ENCODE measurements at regions not wholly inside any gene's neighbourhood (a gene's known extent, or its start where the extent isn't known, plus 50 kb on each side); places are given as distances from the start of the nearest gene placed in this dataset.
A peak's percentile ranks its signal among the peaks of the same experiment; 100 is the strongest.
"Not testable (repeated sequence)": the region's sequence is repeated elsewhere in the genome, so short reads cannot be mapped to it uniquely, and the experiment has no call there.

DNA sequence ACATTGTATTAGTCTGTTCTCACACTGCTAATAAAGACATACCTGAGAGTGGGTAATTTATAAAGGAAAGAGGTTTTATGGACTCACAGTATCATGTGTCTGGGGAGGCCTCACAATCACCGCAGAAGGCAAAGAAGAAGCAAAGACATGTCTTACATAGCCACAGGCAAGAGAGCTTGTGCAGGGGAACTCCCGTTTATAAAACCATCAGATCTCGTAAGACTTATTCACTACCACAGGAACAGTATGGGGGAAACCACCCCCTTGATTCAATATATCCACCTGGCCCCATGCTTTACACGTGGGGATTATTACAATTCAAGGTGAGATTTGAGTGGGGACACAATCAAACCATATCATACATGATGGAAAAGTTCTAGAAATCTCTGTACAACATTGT, 165.3 kb downstream of the OR2B2 start:
- BruUV-seq (replicated peaks); ATAC-seq; H3K9me3 ChIP-seq (ENCODE audit: low read length); in situ Hi-C loops (cut with HindIII; ENCODE audit: extremely low pct_ligation_motif_present, low pct_unique_long_range_greater_than_20kb); H3K4me2 ChIP-seq (ENCODE audit: low read depth, low read length); FAIRE-seq; H3K9ac ChIP-seq (ENCODE audit: insufficient read depth, low read depth, low read length); CTCF ChIA-PET (ENCODE audit: low intra/inter-chr PET ratio, low total read pairs); H3K27ac ChIP-seq (ENCODE audit: extremely low read length, insufficient read depth, low read length); H4K20me1 ChIP-seq (ENCODE audit: insufficient read depth, low read length); H2AFZ ChIP-seq (ENCODE audit: low read length); DNase-seq (ENCODE audit: low spot score); H3K27me3 ChIP-seq (ENCODE audit: control insufficient read depth in 1 of 2, insufficient read depth in 2 of 2, low read length in 2 of 2); H3K4me3 ChIP-seq (replicated peaks in 1 of 3; ENCODE audit: insufficient read depth in 1 of 3, low read depth in 2 of 3, low read length in 3 of 3); H3K79me2 ChIP-seq (ENCODE audit: insufficient read depth, low read length); H3K36me3 ChIP-seq (replicated peaks in 1 of 2; ENCODE audit: control insufficient read depth in 1 of 2, insufficient read depth in 2 of 2, low read length in 2 of 2); intact Hi-C loops (cut with micrococcal nuclease; ENCODE audit: unreplicated experiment); POLR2A ChIA-PET: not testable (repeated sequence)
- peaks cover 18% of the 10 kb centered on the region for H3K4me1 ChIP-seq (ENCODE audit: insufficient read depth, low read length)
- WGBS (ENCODE audit: low lambda C conversion rate) = 11% methylated on average over 4 of the region's 4 CpGs

DNA sequence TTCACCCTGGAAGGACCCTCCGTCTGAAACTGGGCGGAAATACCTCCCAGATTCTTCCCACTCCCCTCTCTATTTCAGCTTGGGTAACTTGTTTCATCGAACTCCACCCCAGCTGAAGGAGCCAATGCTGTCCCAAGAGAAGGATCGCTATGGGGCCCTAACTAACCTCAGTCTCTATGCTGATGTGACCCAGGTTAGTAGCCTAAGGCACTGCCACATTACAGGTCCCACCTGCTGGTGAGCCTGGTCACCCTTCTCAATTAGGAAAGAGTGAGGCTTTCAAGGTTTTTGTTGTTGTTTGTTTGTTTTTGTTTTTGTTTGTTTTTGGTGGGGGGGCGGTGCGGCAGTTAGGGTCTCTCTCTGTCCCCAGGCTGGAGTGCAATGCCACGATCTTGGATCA, 168.4 kb downstream of the OR2B2 start:
- ChIA-PET CTCF (ENCODE audit: low intra/inter-chr PET ratio, low total read pairs) (no interaction called here), POLR2A (no interaction called here)
- Histone ChIP-seq H3K4me3 (replicated peaks in 1 of 3; ENCODE audit: insufficient read depth in 1 of 3, low read depth in 2 of 3, low read length in 3 of 3) (no peak overlapping the region), H3K27ac (ENCODE audit: extremely low read length, insufficient read depth, low read length) (no peak overlapping the region), H3K9ac (ENCODE audit: insufficient read depth, low read depth, low read length) (no peak overlapping the region), H4K20me1 (ENCODE audit: insufficient read depth, low read length) (no peaks in the 10 kb centered on the region), H2AFZ (ENCODE audit: low read length) (no peak overlapping the region), H3K27me3 (ENCODE audit: control insufficient read depth in 1 of 2, insufficient read depth in 2 of 2, low read length in 2 of 2) (no peaks in the 10 kb centered on the region; a peak in 1 of 5 replicates), H3K9me3 (ENCODE audit: low read length) (no peaks in the 10 kb centered on the region), H3K36me3 (replicated peaks in 1 of 2; ENCODE audit: control insufficient read depth in 1 of 2, insufficient read depth in 2 of 2, low read length in 2 of 2) (no peaks in the 10 kb centered on the region), H3K4me1 (ENCODE audit: insufficient read depth, low read length) (peaks cover 11% of the 10 kb centered on the region), H3K4me2 (ENCODE audit: low read depth, low read length) (no peak overlapping the region), H3K79me2 (ENCODE audit: insufficient read depth, low read length) (no peaks in the 10 kb centered on the region)
- no peak for FAIRE-seq
- peak; percentile 33; the same call in 1 of the 3 replicates for ATAC-seq
- BruUV-seq (replicated peaks) = no TSS peak
- WGBS (ENCODE audit: low lambda C conversion rate) = 47% methylated on average over 7 of the region's 7 CpGs
- no peak for DNase-seq (ENCODE audit: low spot score)
- intact Hi-C loops (cut with micrococcal nuclease; ENCODE audit: unreplicated experiment) = no loop called here
- in situ Hi-C loops (cut with HindIII; ENCODE audit: extremely low pct_ligation_motif_present, low pct_unique_long_range_greater_than_20kb) = no loop called here
- TF ChIP-seq, protein P1, sequence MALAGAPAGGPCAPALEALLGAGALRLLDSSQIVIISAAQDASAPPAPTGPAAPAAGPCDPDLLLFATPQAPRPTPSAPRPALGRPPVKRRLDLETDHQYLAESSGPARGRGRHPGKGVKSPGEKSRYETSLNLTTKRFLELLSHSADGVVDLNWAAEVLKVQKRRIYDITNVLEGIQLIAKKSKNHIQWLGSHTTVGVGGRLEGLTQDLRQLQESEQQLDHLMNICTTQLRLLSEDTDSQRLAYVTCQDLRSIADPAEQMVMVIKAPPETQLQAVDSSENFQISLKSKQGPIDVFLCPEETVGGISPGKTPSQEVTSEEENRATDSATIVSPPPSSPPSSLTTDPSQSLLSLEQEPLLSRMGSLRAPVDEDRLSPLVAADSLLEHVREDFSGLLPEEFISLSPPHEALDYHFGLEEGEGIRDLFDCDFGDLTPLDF (CRISPR knock-in tag; IDR thresholded peaks at IDR 0.05) = no peak
- no peak for TF ChIP-seq FLYWCH1 (CRISPR knock-in tag; IDR thresholded peaks at IDR 0.05)
- no peak for TF ChIP-seq RFX3 (CRISPR knock-in tag; IDR thresholded peaks at IDR 0.05)
- no peak for TF ChIP-seq ZFP36 (IDR thresholded peaks at IDR 0.05; ENCODE audit: borderline replicate concordance, low read depth, low read length, partially characterized antibody)
- TF ChIP-seq, protein P2, sequence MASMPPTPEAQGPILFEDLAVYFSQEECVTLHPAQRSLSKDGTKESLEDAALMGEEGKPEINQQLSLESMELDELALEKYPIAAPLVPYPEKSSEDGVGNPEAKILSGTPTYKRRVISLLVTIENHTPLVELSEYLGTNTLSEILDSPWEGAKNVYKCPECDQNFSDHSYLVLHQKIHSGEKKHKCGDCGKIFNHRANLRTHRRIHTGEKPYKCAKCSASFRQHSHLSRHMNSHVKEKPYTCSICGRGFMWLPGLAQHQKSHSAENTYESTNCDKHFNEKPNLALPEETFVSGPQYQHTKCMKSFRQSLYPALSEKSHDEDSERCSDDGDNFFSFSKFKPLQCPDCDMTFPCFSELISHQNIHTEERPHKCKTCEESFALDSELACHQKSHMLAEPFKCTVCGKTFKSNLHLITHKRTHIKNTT (CRISPR knock-in tag; IDR thresholded peaks at IDR 0.05) = no peak
- TF ChIP-seq DR1 (CRISPR knock-in tag; IDR thresholded peaks at IDR 0.05) = no peak
- TF ChIP-seq, protein P3, sequence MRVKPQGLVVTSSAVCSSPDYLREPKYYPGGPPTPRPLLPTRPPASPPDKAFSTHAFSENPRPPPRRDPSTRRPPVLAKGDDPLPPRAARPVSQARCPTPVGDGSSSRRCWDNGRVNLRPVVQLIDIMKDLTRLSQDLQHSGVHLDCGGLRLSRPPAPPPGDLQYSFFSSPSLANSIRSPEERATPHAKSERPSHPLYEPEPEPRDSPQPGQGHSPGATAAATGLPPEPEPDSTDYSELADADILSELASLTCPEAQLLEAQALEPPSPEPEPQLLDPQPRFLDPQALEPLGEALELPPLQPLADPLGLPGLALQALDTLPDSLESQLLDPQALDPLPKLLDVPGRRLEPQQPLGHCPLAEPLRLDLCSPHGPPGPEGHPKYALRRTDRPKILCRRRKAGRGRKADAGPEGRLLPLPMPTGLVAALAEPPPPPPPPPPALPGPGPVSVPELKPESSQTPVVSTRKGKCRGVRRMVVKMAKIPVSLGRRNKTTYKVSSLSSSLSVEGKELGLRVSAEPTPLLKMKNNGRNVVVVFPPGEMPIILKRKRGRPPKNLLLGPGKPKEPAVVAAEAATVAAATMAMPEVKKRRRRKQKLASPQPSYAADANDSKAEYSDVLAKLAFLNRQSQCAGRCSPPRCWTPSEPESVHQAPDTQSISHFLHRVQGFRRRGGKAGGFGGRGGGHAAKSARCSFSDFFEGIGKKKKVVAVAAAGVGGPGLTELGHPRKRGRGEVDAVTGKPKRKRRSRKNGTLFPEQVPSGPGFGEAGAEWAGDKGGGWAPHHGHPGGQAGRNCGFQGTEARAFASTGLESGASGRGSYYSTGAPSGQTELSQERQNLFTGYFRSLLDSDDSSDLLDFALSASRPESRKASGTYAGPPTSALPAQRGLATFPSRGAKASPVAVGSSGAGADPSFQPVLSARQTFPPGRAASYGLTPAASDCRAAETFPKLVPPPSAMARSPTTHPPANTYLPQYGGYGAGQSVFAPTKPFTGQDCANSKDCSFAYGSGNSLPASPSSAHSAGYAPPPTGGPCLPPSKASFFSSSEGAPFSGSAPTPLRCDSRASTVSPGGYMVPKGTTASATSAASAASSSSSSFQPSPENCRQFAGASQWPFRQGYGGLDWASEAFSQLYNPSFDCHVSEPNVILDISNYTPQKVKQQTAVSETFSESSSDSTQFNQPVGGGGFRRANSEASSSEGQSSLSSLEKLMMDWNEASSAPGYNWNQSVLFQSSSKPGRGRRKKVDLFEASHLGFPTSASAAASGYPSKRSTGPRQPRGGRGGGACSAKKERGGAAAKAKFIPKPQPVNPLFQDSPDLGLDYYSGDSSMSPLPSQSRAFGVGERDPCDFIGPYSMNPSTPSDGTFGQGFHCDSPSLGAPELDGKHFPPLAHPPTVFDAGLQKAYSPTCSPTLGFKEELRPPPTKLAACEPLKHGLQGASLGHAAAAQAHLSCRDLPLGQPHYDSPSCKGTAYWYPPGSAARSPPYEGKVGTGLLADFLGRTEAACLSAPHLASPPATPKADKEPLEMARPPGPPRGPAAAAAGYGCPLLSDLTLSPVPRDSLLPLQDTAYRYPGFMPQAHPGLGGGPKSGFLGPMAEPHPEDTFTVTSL (CRISPR knock-in tag; IDR thresholded peaks at IDR 0.05; ENCODE audit: borderline replicate concordance) = no peak
- no peak for TF ChIP-seq AGO1 (IDR thresholded peaks at IDR 0.05; ENCODE audit: low read depth, low read length, poor library complexity, severe bottlenecking)
- TF ChIP-seq REXO4 (CRISPR knock-in tag; IDR thresholded peaks at IDR 0.05; ENCODE audit: borderline replicate concordance) = no peak
- no peak for TF ChIP-seq SIN3B (IDR thresholded peaks at IDR 0.05; ENCODE audit: low read length)

Measured in HepG2 (cell line).